Activated CD8-positive, alpha-beta memory T cell treated with anti-CD3 and anti-CD28 coated beads for 48 hours (primary cell): ENCODE measurements at regions not wholly inside any gene's neighbourhood (a gene's known extent, or its start where the extent isn't known, plus 50 kb on each side); places are given as distances from the start of the nearest gene placed in this dataset.
"Not testable (repeated sequence)": the region's sequence is repeated elsewhere in the genome, so short reads cannot be mapped to it uniquely, and the experiment has no call there.

Experiments used
- DNase-seq, 3 experiments: peaks; one replicate each; pipeline ENCODE4 v3.0.0-alpha.2; 2020; ENCODE audit warnings: low read depth in 2 of 3, low spot score in 2 of 3

GRCh38 chr7:3159926-3160325, 116.3 kb upstream of the CARD11 start:
- DNase-seq = not testable (repeated sequence)

GRCh38 chr7:3162289-3162688, 118.6 kb upstream of the CARD11 start:
- DNase-seq = no peak

GRCh38 chr7:3162798-3163197, 119.1 kb upstream of the CARD11 start:
- DNase-seq = not testable (repeated sequence)

GRCh38 chr7:3164380-3164792, 120.7 kb upstream of the CARD11 start:
- DNase-seq = no peak

GRCh38 chr7:3165681-3166580, 122.3 kb upstream of the CARD11 start:
- no peak for DNase-seq

GRCh38 chr7:3167551-3167950, 123.9 kb upstream of the CARD11 start:
- DNase-seq = no peak

GRCh38 chr7:3168370-3168769, 124.7 kb upstream of the CARD11 start:
- DNase-seq = no peak

- DNase-seq = no peak
These were observed 125.2 kb upstream of the CARD11 start for GRCh38 chr7:3168869-3169268.

- no peak for DNase-seq
These were observed 128.2 kb upstream of the SDK1 start for GRCh38 chr7:3172768-3173280.

GRCh38 chr7:3174515-3175284, 126.4 kb upstream of the SDK1 start:
- DNase-seq = no peak

GRCh38 chr7:3175285-3175902, 125.7 kb upstream of the SDK1 start:
- no peak for DNase-seq

- no peak for DNase-seq
These were observed 124.7 kb upstream of the SDK1 start for GRCh38 chr7:3176112-3177000.

- no peak for DNase-seq
These were observed 123.8 kb upstream of the SDK1 start for GRCh38 chr7:3177271-3177670.

GRCh38 chr7:3179456-3179855, 121.6 kb upstream of the SDK1 start:
- DNase-seq = no peak

- no peak for DNase-seq
These were observed 120.4 kb upstream of the SDK1 start for GRCh38 chr7:3180604-3181003.

GRCh38 chr7:3182055-3182454, 119.0 kb upstream of the SDK1 start:
- DNase-seq = not testable (repeated sequence)

- no peak for DNase-seq
These were observed 113.5 kb upstream of the SDK1 start for GRCh38 chr7:3187444-3188040.

- no peak for DNase-seq
These were observed 112.1 kb upstream of the SDK1 start for GRCh38 chr7:3188946-3189345.

GRCh38 chr7:3191548-3191947, 109.5 kb upstream of the SDK1 start:
- no peak for DNase-seq

- no peak for DNase-seq
These were observed 108.4 kb upstream of the SDK1 start for GRCh38 chr7:3192669-3193068.
